Lung (tissue), 11 donors: ENCODE measurements at regions not wholly inside any gene's neighbourhood (a gene's known extent, or its start where the extent isn't known, plus 50 kb on each side); places are given as distances from the start of the nearest gene placed in this dataset.
"Not testable (repeated sequence)": the region's sequence is repeated elsewhere in the genome, so short reads cannot be mapped to it uniquely, and the experiment has no call there.

Source experiments
- ATAC-seq: fragments of 200-7000 bp; cut with Tn5 transposase; one replicate; pipeline ENCODE4 v1.9.1; 2020; ENCODE audit warnings: moderate number of reproducible peaks; ENCODE audit not compliant: insufficient read depth, low FRiP score
- DNase-seq, 3 donors: peaks; one replicate each; pipeline ENCODE4 v3.0.0-alpha.2; 2013 to 2017
- H3K27ac ChIP-seq, 2 donors: one replicate each; pipeline ENCODE4 v1.5.1; 2013; ENCODE audit warnings: mild to moderate bottlenecking in 2 of 2, moderate library complexity in 2 of 2, control low read depth in 1 of 2, inconsistent platforms in 1 of 2, low read depth in 1 of 2, low read length in 1 of 2
- H3K27me3 ChIP-seq, 3 donors: one replicate each; pipeline ENCODE4 v1.5.1; 2013; ENCODE audit warnings: low read length in 2 of 3; ENCODE audit not compliant: control insufficient read depth in 3 of 3, insufficient read depth in 3 of 3
- H3K36me3 ChIP-seq, 4 donors: one replicate each; pipeline ENCODE4 v1.5.1; 2013; ENCODE audit warnings: low read length in 4 of 4, mild to moderate bottlenecking in 1 of 4, moderate library complexity in 1 of 4; ENCODE audit not compliant: control insufficient read depth in 4 of 4, insufficient read depth in 4 of 4
- H3K4me1 ChIP-seq, 5 donors: one replicate each; pipeline ENCODE4 v1.5.1; 2013; ENCODE audit warnings: low read length in 5 of 5, mild to moderate bottlenecking in 2 of 5, moderate library complexity in 1 of 5; ENCODE audit not compliant: control insufficient read depth in 5 of 5, insufficient read depth in 5 of 5
- H3K4me3 ChIP-seq: one replicate; pipeline ENCODE4 v1.5.1; 2013; ENCODE audit warnings: mild to moderate bottlenecking, control low read depth, moderate library complexity
- H3K9ac ChIP-seq, 2 donors: one replicate each; pipeline ENCODE4 v1.5.1; 2013; ENCODE audit warnings: low read length in 2 of 2, control low read depth in 1 of 2; ENCODE audit not compliant: insufficient read depth in 1 of 2
- H3K9me3 ChIP-seq, 4 donors: one replicate each; pipeline ENCODE4 v1.5.1; 2013; ENCODE audit warnings: low read length in 3 of 4, mild to moderate bottlenecking in 1 of 4, moderate library complexity in 1 of 4; ENCODE audit not compliant: control insufficient read depth in 4 of 4, insufficient read depth in 3 of 4
- WGBS, 2 donors: extraction: QIAGEN DNeasy Blood & Tissue Kit; methylation state at CpG; one replicate each; pipeline ENCODE4 v1.1.7; 2013; 5-methylcytosine and 5-hydroxymethylcytosine counted together
- TF ChIP-seq, protein P1 (sequence below): IDR thresholded peaks from 2 replicates; pipeline ENCODE4 v1.5.1; 2012; ENCODE audit warnings: mild to moderate bottlenecking; ENCODE audit errors: control extremely low read depth, extremely low read depth
- donor health status: control.
- donor health status: control.
- donor health status: Bipolar disorder and iron deficiency.
- donor health status: healthy.
- donor health status: DM: yes; HTN: yes; CAD: no.

DNA sequence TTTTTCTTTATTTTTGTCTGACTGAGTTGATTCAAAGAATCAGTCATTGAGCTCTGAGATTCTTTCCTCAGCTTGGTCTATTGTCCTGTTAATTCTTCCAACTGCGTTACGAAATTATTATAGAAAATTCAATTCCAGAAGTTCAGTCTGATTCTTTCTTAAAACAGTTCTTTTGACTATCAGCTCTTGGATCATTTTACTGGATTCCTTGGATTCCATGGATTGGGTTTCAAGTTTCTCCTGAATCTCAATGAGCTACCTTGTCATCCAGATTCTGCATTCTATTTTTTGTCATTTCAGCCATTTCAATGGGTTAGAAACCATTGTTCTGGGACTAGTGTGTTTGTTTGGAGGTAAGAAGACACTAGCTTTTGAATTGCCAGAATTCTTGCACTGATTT is 169.3 kb downstream of the PCDH20 start:
- Histone ChIP-seq H3K4me1 (no peaks in the 10 kb centered on the region), H3K4me3 (no peak overlapping the region), H3K9ac (no peak overlapping the region), H3K27me3 (no peaks in the 10 kb centered on the region), H3K27ac (no peak overlapping the region), H3K9me3 (peaks cover 0 to 5% (median 0%) of the 10 kb centered on the region in 4 donors), H3K36me3 (no peaks in the 10 kb centered on the region)
- TF ChIP-seq, protein P1, sequence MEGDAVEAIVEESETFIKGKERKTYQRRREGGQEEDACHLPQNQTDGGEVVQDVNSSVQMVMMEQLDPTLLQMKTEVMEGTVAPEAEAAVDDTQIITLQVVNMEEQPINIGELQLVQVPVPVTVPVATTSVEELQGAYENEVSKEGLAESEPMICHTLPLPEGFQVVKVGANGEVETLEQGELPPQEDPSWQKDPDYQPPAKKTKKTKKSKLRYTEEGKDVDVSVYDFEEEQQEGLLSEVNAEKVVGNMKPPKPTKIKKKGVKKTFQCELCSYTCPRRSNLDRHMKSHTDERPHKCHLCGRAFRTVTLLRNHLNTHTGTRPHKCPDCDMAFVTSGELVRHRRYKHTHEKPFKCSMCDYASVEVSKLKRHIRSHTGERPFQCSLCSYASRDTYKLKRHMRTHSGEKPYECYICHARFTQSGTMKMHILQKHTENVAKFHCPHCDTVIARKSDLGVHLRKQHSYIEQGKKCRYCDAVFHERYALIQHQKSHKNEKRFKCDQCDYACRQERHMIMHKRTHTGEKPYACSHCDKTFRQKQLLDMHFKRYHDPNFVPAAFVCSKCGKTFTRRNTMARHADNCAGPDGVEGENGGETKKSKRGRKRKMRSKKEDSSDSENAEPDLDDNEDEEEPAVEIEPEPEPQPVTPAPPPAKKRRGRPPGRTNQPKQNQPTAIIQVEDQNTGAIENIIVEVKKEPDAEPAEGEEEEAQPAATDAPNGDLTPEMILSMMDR, result no peak
- DNase-seq (no peak), ATAC-seq (no peak)
- 68 to 71% methylated on average over 2 of the region's 2 CpGs for WGBS, 2 donors

DNA sequence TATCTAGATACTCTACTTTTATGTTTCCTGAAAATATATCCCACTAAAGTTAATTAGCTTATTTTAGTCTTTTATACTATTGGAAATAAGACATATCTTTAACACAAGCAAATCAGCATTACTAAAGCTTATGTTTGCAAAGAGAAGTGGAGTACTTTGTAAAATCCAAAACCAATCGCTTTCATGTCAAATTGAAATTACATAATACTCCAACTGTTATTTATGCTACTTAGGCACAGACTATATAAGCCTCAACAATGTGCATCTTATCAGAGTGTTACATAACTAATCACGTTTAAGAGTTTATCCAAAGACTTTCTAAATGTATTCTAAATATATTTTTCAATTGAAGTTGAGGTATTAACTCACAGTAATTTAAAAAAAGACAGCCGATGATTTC is 200.0 kb downstream of the PCDH20 start:
- WGBS, 2 donors, result 47 to 57% methylated on average over 3 of the region's 3 CpGs
- Histone ChIP-seq H3K9ac (no peak overlapping the region), H3K9me3 (peaks cover 0 to 6% (median 0%) of the 10 kb centered on the region in 4 donors), H3K27me3 (no peaks in the 10 kb centered on the region), H3K27ac (no peak overlapping the region), H3K4me1 (peaks cover 0 to 35% (median 0%) of the 10 kb centered on the region in 5 donors), H3K36me3 (no peaks in the 10 kb centered on the region), H3K4me3 (no peak overlapping the region)
- TF ChIP-seq, protein P1, result no peak
- DNase-seq (peak in 2 of 3 donors; percentile 60 to 69), ATAC-seq (no peak)

DNA sequence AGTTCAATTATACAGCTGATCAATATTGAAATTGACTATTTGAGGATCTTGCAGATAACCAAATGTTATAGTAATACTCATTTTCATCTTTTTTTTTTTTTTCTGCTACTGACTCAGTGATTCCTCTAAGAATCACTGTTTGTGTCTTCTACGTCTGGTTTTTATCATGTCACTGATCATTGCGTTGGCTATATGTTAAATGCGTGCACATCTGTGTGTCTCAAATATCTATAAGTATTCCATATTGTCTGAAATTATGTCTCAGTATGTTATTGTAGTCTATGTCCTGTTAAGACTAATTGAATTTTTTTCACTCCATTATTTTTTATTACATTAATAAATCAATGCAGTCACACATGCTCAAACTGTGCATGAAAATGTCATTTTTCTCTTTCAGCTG is 200.5 kb downstream of the PCDH20 start:
- ATAC-seq, result no peak
- no peak overlapping the region for H3K9ac ChIP-seq
- no peak overlapping the region for H3K27ac ChIP-seq
- no peaks in the 10 kb centered on the region for H3K27me3 ChIP-seq
- no peaks in the 10 kb centered on the region for H3K36me3 ChIP-seq
- H3K4me3 ChIP-seq, result no peak overlapping the region
- TF ChIP-seq, protein P1, result no peak
- H3K4me1 ChIP-seq, result peaks cover 0 to 35% (median 0%) of the 10 kb centered on the region in 5 donors
- 83% methylated on average over 3 of the region's 3 CpGs for WGBS, 2 donors
- peak in 2 of 3 donors; percentile 74 to 81 for DNase-seq
- peaks cover 0 to 3% (median 0%) of the 10 kb centered on the region in 4 donors for H3K9me3 ChIP-seq

DNA sequence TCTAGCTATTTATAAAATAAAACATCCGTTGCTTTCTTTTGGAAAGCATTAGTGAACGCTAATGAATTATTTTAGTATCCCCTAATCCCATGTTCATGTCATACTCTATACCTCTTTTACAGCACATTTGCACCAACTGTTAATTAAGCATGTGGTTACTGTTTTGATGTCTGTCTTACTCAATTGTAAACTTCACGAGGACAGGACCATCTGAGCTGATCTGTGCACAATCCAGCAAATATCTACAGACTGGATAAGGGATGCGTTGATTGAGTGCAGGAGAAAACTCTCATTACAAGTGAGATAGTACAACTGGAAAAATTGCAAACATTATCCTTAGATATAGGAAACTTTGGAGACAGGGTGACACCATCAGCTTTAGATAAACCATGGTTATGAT is 201.1 kb downstream of the PCDH20 start:
- WGBS, 2 donors, result 64 to 74% methylated on average over 4 of the region's 4 CpGs
- TF ChIP-seq, protein P1, result no peak
- ATAC-seq (no peak), DNase-seq (peak; percentile 38 to 90 (median 88))
- Histone ChIP-seq H3K4me3 (no peak overlapping the region), H3K9me3 (peaks cover 0 to 3% (median 0%) of the 10 kb centered on the region in 4 donors), H3K27me3 (no peaks in the 10 kb centered on the region), H3K36me3 (no peaks in the 10 kb centered on the region), H3K4me1 (peaks cover 0 to 35% (median 0%) of the 10 kb centered on the region in 5 donors), H3K27ac (no peak overlapping the region), H3K9ac (no peak overlapping the region)

DNA sequence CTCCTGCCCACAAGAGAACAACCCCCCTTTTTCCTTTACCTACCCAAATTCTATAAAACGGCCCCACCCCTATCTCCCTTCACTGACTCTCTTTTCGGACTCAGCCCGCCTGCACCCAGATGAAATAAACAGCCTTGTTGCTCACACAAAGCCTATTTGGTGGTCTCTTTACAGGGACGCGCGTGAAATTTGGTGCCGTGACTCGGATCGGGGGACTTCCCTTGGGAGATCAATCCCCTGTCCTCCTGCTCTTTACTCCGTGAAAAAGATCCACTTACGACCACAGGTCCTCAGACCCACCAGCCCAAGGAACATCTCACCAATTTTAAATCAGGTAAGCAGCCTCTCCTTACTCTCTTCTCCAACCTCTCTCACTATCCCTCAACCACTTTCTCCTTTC is 209.8 kb downstream of the PCDH20 start:
- not testable (repeated sequence) for ATAC-seq

More for the DNA sequence above, 209.8 kb downstream of the PCDH20 start:
- DNase-seq, H3K9me3 ChIP-seq, H3K36me3 ChIP-seq, H3K4me3 ChIP-seq, H3K27me3 ChIP-seq, H3K27ac ChIP-seq, H3K9ac ChIP-seq, H3K4me1 ChIP-seq: not testable (repeated sequence)
- WGBS, 2 donors, result 90 to 91% methylated on average over 11 of the region's 11 CpGs
